GM19463 (cell line): ENCODE measurements at regions not wholly inside any gene's neighbourhood (a gene's known extent, or its start where the extent isn't known, plus 50 kb on each side); places are given as distances from the start of the nearest gene placed in this dataset.

ENCODE experiments used
- ATAC-seq: cut with Tn5 transposase; IDR thresholded peaks from one replicate; pipeline ENCODE4 v1.9.1; 2021; ENCODE audit warnings: mild to moderate bottlenecking, moderate library complexity; ENCODE audit not compliant: unreplicated experiment

DNA sequence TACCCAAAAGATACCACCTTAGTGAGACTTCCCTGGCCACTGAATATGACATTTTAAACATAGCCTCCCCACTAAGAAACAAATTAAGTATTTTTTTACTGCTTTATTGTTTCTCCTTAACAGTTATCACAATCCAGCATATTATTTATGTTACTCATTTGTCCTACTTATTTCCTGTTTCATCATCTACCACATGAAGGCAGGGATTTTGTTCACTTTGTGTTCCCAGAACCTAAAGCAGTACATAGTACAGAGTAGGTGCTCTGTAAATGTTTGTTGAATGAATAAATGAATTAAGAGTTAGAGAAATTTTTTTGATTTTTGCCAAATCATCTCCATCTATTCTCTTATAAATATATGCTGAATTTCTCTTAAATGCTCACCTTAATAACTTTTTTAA, 318.4 kb upstream of the GIMD1 start:
- ATAC-seq, result no peak

GRCh38 chr4:106681381-106681921, 312.9 kb upstream of the GIMD1 start:
- ATAC-seq, result no peak

DNA sequence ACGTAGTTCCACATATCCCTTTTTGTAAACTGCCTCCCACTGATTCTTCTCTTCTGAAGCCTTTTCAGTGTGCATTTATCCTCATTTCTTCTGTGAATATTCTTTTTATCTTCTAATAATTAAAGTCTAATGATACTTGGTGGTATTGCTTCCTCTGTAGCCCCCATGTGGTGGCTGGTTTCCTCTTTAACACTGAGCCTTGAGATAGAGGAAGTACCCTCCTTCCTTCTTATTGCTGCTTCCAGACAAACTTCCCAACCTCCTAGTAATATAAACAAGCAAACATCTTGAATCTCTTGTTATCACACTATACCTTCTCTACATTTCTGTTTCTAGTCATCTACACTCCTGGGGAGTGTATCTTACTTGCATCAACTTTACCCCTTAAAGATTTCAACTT, 310.5 kb upstream of the GIMD1 start:
- ATAC-seq, result no peak

DNA sequence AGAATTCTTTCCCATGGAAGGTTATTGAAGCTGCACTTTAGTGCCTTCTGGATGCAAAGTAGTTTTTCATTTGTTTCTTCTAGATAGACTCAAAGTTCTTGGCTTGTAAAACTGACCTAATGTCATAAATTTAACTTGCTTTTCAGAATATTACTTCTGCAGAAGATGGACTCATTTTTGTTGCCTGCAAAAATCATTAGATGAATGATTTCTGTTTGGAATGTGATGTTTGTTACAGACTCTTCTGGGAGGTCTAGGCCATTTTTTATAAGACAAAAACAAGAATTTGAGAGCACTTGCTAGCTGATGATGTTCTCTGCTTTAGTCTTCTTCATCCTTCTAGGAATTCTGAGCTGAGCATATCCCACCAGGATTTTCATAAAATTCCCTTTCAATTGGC, 308.6 kb upstream of the GIMD1 start:
- ATAC-seq, result no peak

DNA sequence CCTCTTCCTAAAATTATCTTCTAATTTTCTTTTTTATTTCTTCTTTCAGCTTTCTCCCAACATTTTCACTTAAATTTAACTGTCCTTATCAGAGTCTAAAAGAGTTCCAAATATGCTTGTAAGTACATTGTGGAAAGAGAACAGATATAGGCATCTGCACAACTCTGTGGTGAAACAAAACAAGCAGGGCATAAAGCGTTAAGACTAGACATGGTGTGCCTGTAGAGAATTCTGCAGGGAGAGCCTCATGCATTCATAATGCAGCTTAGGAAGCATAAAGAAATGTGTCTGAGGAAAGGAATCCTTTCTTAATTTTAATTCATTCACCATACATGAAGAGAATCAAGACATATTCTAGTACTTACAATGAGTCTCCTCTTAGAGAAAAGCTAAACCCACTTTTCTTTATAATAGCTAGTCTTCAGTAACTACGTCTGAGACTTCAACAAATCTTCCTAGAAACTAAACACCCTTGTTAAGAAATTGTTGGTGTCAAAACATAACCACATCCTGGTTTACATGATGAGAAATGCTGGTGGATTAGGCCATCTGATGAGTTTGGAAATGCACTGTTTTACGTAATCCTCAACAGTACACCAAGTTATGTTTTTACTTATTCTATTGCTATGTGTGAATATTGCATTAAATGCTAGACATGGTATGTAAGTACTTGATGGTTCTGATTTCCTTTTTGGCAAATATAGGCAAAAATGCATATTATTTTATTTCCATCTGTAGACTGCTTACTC, 307.8 kb upstream of the GIMD1 start:
- no peak for ATAC-seq

- no peak for ATAC-seq
These were observed 303.1 kb upstream of the GIMD1 start for GRCh38 chr4:106671716-106672115.

- ATAC-seq, result no peak
These were observed 302.4 kb upstream of the GIMD1 start for GRCh38 chr4:106670976-106671375.

- ATAC-seq, result no peak
These were observed 290.8 kb upstream of the GIMD1 start for GRCh38 chr4:106659371-106659770.

DNA sequence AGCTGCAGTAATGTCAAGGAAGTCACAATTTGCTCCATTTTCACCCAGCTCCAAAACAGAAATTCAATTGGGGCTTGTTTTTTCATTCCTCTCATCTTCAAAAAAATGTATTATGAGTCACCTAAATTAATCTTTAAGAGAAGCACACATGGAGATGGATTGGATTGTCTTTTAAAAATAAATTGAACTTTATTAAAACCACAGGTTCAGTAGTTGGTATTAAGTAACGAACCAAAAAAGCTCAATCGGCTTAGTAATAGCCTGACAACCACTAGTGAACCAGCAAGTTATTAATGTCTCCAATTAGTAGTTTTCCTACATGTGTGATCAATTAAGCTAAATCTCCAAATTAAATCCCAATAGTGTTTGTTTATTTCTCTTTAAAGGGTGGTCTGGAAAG, 283.5 kb upstream of the GIMD1 start:
- no peak for ATAC-seq

DNA sequence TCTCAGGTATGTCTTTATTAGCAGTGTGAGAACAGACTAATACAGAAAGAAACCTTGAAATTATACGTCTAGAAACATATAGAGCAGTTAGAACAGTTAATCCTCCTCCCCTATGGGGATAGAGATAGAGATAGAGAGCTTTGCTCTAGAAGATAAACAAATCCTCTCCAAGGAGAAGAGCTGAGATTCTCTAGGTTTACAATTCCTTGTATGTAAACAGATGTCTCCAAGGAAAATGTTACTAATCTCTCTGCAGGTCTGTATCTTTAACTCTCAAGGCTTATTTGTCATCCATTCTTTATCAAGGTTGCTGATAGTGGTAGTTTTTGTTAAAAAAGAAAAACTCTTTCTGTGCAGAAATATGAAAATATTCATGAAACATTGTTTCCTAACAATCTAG, 282.1 kb upstream of the GIMD1 start:
- ATAC-seq, result no peak

DNA sequence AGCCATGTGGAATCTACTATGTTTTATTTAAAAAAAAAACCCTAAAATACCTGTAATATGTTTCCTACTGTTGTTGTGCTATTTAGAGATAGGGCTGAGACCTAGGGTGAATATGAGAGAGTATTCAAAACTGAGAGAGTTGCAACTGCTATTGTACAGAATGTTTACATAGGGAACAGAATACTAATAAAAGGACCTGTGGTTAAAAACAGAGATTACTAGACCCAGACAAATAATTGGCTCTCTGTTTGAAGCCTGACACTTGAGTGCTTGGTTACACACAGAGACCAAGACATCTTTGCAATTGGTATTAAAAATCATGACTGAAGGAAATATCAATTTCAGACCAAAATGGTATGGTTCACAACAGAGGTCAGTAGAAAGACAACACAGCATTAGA, 278.9 kb upstream of the GIMD1 start:
- no peak for ATAC-seq

DNA sequence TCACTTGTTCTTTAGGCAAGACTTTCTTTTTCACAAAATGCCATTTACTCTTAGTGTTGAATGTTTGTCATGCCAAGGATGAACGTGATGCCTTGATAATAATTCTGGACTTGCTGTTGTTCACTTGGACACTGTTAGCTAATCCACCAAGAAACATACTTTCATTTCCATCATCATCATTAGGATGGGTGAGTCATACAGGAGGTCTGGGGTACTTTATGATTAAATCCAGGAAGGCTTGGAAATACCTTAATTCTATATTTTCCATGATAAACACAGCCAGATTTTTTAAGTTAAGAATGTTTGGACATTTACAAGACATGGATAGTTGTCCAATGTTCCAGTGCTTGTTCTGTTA, 260.7 kb upstream of the GIMD1 start:
- ATAC-seq, result no peak

- ATAC-seq, result no peak
These were observed 260.1 kb upstream of the GIMD1 start for GRCh38 chr4:106628586-106629267.

GRCh38 chr4:106627051-106627450, 258.5 kb upstream of the GIMD1 start:
- ATAC-seq, result no peak

DNA sequence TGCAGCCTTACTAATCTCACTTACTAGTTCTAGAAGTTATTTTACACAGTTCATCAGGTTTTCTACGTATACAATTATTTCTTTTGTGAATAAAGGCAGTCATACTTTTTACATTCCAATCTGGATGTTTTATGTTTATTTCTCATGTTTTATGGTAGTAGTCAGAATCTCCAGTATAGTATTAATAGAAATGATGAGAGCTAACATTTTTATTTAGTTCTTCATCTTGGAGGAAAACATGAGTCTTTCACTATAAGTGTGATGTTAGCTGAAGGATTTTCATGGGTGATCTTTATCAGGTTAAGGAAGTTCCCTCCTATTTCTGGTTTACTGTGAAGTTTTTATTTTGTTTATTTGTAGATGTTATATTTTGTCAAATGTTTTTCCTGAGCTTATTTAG, 256.1 kb upstream of the GIMD1 start:
- no peak for ATAC-seq

DNA sequence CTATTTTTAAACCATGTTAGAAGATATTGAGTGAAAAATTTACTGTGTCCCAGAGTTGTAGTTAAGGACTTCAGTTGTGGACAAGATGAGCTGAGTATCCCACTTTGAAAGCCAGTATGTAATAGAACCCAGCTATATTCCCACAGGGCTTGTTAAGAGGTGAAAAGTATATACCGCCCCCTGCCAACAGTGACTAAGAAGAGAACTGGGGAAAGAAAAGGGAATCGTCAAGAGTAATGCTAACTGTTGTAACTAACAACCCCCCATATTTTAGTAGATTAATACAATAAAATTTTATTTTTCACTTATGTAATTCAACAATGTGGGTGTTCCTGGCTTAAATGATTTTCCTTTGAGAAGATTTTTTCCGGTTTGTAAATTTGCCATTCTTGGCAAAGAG, 250.4 kb upstream of the GIMD1 start:
- ATAC-seq, result no peak

DNA sequence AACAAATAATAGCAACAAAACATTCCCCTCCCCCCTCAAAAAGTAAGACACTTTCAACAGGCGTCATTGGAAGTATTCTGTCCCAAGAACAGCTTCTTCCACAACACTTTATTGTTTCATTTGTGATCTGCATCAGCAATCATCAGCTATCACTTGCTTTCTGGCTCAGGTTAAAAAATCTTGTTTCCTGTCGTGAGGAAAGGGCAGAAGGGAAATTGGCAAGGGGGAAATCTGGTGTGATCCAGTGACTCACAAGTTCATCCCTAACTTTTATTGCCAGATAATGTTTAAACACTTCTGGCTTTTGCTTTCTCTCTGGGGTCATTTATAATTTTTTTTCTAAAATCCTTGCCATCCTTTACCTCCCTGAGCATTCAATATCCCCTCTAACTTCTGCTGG, 247.4 kb upstream of the GIMD1 start:
- ATAC-seq, result no peak

DNA sequence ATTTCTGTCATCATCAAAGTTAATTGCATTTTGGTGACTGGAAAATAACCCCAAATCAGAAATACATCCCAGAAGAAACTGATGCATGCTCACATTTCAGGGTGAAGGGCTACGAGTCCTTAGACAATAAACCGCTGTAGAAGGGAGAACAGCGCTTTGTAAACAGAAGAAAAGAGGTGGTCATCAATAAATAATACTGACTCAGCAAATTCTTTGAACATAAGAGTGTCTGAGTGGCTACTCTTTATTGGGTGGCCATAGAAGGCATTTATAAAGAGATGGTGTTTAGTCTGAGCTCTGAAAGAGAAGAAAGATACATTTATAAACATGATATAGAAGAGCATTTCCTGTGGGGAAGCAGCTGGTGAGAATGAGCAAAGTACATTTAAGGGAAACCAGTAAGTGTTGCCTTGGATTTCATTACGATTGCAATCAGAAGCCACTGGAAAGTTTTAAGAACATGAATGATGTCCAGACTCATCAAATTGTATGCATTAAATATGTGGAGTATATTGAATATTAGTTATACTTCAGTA, 246.9 kb upstream of the GIMD1 start:
- ATAC-seq, result no peak

DNA sequence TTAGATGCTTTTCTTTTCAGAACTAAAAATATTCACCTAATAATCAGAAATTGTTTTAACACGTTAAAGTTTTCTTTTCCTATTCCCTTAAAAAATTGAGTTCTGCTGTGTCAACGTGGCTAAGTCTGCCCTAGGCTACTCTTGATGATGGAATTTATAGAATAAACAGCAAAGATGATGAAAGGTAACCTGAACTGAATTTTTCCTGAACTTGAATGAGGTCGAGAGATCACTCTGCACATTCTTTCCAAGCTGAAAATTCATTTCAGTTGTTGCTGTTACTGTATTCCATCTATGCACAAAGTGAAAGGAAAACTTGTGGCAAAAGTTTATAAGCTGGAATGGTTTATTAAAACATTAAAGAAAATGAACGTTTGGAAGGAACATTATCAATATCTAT, 245.9 kb upstream of the GIMD1 start:
- no peak for ATAC-seq

DNA sequence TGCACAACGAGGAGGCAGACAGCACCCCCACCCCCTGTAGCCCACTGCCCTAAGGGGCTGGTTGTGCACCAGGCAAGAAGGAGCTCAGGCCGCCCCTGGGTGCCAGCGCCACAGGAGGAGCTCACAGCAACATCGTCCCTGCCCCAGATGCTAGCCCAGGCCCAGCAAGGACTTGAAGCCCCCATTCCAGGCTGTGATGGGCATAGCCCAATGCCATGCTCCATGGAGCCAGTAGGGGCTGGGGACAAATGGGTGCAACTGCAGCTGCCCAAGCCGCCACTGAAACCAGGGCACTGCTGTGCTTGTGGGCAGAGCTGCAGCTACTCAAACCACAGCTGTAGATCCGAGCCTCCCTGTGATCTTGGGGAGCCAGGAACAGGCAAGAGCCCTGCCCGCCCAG, 241.3 kb upstream of the GIMD1 start:
- ATAC-seq, result no peak

- ATAC-seq, result no peak
These were observed 239.0 kb upstream of the GIMD1 start for GRCh38 chr4:106607558-106607957.

- ATAC-seq, result no peak
These were observed 235.9 kb upstream of the GIMD1 start for GRCh38 chr4:106604319-106605051.
